Stimulated activated naive CD4-positive, alpha-beta T cell (primary cell): ENCODE measurements at regions not wholly inside any gene's neighbourhood (a gene's known extent, or its start where the extent isn't known, plus 50 kb on each side); places are given as distances from the start of the nearest gene placed in this dataset.

ENCODE experiments used
- DNase-seq, 6 experiments: peaks; one replicate each; lab custom pipeline; 2025; lab: John Stamatoyannopoulos, UW

- DNase-seq = no peak
These were observed 152.4 kb downstream of the TOMM20 start for GRCh38 chr1:234975941-234976860.

GRCh38 chr1:234975122-234975940 lies 153.3 kb downstream of the TOMM20 start:
- no peak for DNase-seq

DNA sequence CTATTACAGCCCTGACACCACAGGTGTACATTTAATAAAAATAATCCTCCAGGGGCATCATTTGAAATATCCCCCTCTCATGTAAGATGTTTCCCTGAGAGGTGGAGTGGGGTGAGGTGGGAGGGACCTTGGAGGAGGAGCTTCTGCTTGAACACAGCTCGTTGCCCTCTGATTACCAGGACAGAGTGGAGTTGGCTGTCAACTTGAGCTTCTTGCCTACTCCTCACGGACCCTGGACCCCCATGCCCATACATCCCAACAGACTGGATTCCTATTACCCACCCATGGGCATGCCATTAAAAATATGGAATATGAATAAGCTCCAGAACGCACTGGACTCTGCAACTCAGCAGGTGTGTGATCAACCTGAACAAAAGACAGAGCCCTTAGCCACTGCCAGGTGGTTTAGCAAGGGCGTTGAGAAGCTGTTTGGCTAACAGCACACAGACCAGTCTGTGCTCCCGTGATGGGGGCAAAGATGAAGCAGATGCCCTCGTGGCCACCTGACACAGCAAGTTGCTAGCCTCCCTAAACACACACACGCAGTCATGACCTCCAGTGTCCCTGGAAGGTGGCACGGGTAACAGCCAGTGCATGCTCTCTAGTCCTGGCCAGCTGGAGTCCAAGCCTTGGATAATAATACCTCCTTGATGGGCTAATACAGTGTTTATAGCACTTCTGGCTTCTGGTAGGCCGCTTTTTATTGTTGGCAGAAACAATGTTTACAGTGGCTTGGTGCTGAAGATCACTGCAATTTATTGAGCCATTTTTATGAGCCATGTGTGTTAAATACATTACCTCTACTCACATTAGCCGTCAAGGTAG lies 155.0 kb downstream of the TOMM20 start:
- no peak for DNase-seq

- no peak for DNase-seq
These were observed 156.0 kb downstream of the TOMM20 start for GRCh38 chr1:234972411-234973191.

DNA sequence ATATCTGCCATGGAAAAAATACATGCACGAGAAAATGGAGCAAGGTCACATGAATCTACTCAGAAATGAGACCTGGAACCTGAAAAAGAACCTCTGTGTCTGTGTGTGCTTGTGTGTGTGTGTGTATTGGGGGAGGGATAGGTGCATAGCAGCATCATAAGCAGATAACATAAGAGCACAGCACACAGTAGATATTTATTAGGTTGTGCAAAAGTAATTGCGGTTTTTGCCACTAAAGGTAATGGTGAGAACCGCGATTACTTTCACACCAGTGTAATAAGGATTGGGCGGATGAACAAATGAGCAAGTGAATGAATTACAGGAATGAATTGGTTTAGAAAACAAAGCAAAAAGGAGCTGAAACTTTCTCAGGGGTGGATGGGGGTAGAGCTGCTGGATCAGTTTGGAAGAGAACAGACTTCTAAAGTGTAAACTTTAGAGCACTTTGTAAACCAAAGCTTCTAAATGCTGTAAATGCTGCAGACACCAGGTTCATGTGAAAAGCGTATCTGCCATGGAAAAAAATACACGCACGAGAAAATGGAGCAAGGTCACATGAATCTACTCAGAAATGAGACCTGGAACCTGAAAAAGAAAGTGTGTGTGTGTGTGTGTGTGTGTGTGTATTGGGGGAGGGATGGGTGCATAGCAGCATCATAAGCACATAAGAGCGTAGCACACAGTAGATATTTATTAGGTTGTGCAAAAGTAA lies 156.9 kb downstream of the TOMM20 start:
- no peak for DNase-seq

DNA sequence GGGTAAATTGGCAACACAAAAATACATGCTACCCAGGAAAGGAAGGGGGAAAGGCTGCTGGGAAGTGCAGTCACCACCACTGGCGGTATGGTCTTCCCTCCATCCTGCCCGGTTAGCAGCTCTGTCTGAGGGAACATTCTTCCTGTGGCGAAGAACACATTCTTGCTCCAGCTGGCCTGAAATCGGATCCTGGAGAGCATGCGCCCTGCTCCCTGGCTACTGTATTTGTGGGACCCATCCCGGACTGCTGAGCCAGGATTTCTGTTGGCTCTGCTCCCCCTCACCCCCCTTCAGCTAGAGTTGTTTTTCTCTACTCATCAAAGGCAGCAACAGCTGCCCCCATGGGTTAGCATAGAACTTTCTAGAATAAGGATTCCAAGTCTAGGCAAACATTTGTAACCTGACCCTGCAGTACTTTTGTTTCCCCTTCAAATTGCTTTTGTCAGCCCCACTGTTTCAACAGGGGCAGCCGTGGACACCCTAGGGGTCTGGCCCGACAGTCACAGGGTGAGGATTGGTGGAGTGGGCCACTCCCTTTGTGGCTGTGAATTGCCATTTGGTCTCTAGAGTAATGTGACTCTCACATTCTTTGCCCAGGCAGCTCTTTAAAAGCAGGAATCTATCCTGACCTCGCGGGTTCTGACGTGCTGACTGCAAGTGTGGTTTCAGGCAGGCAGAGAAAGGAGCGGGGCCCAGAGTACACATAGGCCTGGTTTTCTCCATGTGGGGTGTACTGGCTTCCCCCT lies 157.7 kb downstream of the TOMM20 start:
- no peak for DNase-seq

DNA sequence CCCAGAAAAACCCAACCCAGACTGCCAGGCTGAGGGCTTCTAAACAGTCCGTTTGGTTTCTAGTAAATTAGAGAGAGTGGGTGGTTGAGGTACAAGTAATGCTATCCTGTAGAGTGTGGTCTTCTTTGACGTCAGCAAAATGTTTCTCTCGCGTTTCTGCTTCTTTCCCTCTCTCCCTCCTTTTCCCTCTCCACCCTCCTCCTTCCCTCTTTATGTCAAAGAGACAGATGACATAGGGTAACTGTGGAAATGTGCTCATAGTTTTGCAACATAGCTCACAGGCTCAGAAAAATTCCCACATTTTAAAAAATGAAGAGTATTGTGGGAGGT lies 158.3 kb downstream of the TOMM20 start:
- DNase-seq = no peak

GRCh38 chr1:234969581-234970400 lies 158.8 kb downstream of the TOMM20 start:
- DNase-seq = no peak

DNA sequence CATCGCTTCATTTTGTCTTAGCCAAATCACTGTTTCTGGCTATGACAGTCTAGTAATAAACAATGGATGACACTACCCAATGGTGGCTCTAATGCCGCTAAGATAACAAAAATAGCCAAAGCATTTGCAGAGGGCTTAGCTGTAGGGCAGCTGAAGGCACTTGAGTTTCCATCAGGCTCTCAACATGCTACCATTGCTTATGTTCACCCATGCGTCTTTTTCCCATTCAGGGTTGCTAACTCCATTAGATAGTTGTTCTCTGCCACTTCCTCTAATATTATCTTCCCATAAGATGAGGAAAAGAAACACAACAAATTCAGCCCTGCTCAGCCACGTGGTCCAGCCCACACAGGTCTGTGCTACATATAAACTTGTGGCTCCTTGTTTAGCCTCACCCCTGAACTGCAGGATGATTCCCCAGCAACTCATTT lies 159.6 kb downstream of the TOMM20 start:
- no peak for DNase-seq

DNA sequence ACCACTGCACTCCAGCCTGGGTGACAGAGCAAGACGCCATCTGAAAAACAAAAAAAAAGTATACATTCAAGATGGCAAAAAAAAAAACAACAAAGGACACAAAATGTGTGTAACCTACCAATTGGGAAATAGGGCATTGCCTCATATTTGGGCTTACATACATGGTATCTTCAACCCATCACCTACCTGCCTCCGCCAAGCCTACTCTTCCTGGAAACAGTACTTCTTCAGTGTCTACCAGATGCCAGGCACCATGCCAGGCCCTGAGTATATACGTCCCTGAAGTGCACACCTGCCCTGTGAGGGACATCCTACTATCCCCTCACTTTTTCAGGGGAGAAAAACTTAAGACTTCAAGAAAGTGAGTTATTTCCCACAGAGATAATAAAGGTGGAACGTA lies 160.2 kb downstream of the TOMM20 start:
- no peak for DNase-seq

- no peak for DNase-seq
These were observed 161.5 kb downstream of the TOMM20 start for GRCh38 chr1:234967121-234967520.

DNA sequence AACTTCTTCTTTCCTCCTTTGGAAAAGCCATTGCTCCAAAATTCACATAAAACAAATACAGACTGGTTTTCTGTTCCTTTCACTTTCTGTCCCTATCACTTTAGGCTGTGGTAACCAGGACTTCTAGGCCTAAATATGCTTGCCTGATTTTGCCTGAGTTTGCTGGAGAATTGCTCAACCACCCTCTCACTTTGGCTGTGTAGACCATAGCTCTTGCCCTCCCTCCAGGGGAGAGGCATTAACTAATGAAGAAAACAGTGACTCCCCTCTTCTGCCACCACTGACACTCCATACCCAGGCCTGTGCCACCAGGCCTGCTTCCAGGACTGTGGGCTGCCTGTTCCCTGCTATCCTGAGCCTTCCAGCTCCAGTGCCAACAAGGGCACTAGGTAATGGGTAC lies 163.5 kb downstream of the TOMM20 start:
- no peak for DNase-seq

- DNase-seq = no peak
These were observed 164.5 kb downstream of the TOMM20 start for GRCh38 chr1:234963904-234964702.

DNA sequence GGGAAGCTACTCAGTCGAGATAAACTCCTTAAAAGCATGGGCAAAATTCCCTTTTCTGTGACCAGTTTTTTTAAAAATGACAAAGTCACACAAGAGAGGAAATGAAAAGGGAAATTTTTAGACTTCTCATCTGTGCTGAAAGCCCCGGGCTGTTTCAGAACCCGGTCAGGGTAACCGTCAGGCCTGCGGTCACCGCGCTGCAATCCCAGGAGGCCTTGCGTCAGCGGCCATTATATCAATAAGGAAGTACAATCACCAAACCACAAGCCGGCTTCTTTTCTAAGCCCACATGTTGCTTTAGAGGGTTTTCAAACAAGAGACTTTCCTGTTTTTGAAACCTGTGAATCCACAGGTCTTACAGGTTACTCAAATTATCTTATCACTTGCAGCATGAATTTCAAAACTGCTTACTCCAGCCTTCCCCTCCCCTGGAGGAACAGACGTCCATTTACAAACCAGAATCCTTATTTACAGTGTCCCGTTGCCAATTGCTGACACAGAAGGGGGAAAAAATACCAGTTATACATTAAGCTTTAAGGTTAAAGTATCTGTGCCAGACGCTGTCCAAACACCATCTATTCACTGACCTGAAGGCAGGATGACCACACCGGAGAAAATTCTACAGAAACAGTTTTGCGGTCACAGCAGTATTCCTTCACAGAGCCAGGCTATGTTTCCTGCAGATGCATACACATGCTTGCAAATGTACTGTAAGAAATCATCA lies 165.3 kb downstream of the TOMM20 start:
- DNase-seq = peak; percentile 62 to 77 (median 71)

- no peak for DNase-seq
These were observed 166.2 kb downstream of the TOMM20 start for GRCh38 chr1:234962340-234962989.

DNA sequence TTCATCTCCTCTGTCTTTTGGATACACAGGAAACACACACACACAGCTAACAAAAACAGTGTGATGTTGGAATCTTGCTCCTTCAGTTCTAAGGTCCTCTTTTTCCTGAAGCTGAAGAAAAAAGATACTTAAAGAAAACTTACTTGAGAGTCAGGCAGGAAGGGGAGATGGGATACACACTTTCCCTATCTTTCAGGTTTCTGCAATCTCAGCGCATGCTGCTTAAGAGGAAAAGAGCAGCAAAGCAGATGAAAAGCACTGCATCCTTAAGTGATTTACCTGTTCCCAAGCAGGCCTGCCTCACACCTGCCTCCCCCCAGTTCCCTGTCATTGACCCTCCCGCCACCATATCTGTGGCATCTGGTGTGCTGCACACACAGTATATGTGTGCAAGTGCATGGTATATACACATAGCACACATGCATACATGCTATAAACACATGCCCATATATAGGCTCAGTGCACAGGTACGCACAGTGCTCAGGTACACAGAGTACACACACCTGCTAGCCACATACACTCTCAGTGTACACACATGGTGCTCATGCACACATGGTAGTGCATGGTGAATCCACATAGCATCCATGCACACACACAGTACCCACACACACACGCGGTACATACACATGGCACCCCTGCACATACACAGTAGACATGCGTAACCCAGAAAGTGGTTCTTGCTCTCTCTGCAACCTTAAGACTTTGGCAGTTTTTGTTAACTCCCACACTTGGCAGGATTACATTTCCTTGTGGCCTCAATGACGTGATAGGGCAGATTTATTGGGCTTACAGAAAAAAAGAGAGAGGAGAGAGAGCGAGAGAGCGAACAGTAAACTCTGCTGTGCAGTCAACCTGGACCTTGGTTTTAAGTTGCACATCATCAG lies 166.9 kb downstream of the TOMM20 start:
- no peak for DNase-seq
